HUES48 (cell line): ENCODE measurements at regions not wholly inside any gene's neighbourhood (a gene's known extent, or its start where the extent isn't known, plus 50 kb on each side); places are given as distances from the start of the nearest gene placed in this dataset.

Experiments used
- H3K27ac ChIP-seq: one replicate; pipeline ENCODE4 v1.7.0; 2013; ENCODE audit warnings: low read depth, low read length, inconsistent platforms
- H3K27me3 ChIP-seq: 2 replicates; pipeline ENCODE4 v1.6.1; 2013; ENCODE audit warnings: mild to moderate bottlenecking, low read length; ENCODE audit not compliant: control insufficient read depth, insufficient read depth
- H3K36me3 ChIP-seq: 2 replicates; pipeline ENCODE4 v1.6.1; 2013; ENCODE audit warnings: low read length; ENCODE audit not compliant: control insufficient read depth, insufficient read depth
- H3K4me1 ChIP-seq: 2 replicates; pipeline ENCODE4 v1.6.1; 2013; ENCODE audit warnings: mild to moderate bottlenecking, low read length; ENCODE audit not compliant: control insufficient read depth, insufficient read depth
- H3K4me3 ChIP-seq: 2 replicates; pipeline ENCODE4 v1.5.1; 2013; ENCODE audit warnings: mild to moderate bottlenecking, low read depth, low read length
- H3K9ac ChIP-seq: 2 replicates; pipeline ENCODE4 v1.6.1; 2013; ENCODE audit warnings: mild to moderate bottlenecking, low read depth, low read length, moderate library complexity
- H3K9me3 ChIP-seq: 2 replicates; pipeline ENCODE4 v1.6.1; 2013; ENCODE audit warnings: low read length; ENCODE audit not compliant: control insufficient read depth, insufficient read depth

DNA sequence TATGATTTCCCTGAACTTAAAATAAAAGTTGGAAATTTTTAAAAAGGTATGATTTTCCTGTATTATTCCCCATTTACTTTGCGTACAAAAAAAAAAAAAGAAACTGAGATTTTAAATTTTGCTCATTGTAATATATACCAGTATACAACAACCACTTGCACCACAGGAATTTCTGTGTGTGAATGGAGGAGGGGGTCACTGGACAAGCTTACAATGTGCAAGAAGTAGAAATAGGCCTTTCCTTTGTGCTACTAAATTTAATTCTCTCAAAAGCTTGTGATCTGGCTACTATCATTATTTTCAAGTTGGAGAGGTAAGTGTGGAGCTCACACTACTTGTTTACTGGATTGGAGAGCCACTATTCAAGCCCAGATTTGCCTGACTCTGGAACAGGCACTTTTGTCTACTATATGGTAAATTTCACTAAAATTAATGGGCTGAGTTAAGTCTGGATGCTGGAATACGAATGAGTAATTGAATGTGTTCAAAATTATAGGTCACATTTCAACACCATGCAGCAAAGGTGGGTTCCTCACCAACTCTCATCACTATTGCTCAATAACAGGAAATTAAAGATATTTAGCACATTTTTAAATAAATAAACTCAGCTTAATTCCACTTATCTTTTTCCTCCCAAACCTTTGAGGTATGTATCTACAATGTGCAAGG is 148.0 kb upstream of the MBNL1 start:
- Histone ChIP-seq H3K4me3 (no peak overlapping the region), H3K4me1 (no peaks in the 10 kb centered on the region), H3K9ac (no peak overlapping the region), H3K36me3 (no peaks in the 10 kb centered on the region), H3K27me3 (no peaks in the 10 kb centered on the region), H3K27ac (no peak overlapping the region), H3K9me3 (no peaks in the 10 kb centered on the region)

DNA sequence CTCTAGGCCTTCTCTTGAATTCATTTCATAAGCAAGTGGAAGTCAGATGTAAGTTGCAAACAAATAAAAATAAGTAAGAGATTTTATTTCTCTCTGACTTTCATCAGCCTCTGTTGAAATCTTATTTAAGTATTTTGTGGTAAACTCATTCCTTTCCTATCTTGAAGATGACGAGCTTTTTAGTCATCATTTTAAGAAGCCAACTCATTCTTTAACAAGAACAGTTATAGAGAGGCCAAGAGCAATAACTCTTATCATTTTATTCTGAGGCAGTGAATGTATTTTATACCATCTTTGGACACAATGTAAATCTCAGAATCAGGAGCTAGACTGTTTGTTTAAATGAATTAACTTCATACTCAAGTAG is 147.5 kb upstream of the MBNL1 start:
- H3K4me3 ChIP-seq = no peak overlapping the region
- H3K27ac ChIP-seq = no peak overlapping the region
- no peaks in the 10 kb centered on the region for H3K4me1 ChIP-seq
- no peaks in the 10 kb centered on the region for H3K36me3 ChIP-seq
- no peaks in the 10 kb centered on the region for H3K27me3 ChIP-seq
- no peaks in the 10 kb centered on the region for H3K9me3 ChIP-seq
- H3K9ac ChIP-seq = no peak overlapping the region

DNA sequence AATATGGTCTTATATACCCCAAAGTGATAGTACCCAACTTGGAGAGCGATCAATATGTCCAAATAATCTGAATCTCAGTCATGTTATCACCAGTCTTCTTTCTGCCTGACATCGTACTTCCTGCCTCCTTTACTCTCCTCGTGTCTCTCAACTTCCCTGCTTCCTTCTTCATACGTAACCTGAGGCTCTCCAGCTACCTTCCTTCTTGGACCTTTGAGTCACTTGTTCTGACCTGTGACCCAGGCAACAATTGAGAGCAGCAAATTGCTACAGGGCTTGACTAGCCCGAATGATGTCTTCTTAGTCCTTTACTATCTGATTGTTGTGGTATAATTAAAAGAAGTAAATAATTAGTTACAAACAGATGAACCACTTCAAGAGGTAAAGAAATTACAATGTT is 145.9 kb upstream of the MBNL1 start:
- Histone ChIP-seq H3K9ac (no peak overlapping the region), H3K27me3 (no peaks in the 10 kb centered on the region)

GRCh38 chr3:152123457-152123856 is 145.3 kb upstream of the MBNL1 start:
- Histone ChIP-seq H3K27me3 (no peaks in the 10 kb centered on the region), H3K4me1 (no peaks in the 10 kb centered on the region), H3K9me3 (no peaks in the 10 kb centered on the region), H3K9ac (no peak overlapping the region), H3K4me3 (no peak overlapping the region), H3K27ac (no peak overlapping the region), H3K36me3 (no peaks in the 10 kb centered on the region)

More for the DNA sequence above, 145.9 kb upstream of the MBNL1 start:
- Histone ChIP-seq H3K9me3 (no peaks in the 10 kb centered on the region), H3K27ac (no peak overlapping the region), H3K36me3 (no peaks in the 10 kb centered on the region), H3K4me3 (no peak overlapping the region), H3K4me1 (no peaks in the 10 kb centered on the region)

- Histone ChIP-seq H3K9me3 (no peaks in the 10 kb centered on the region), H3K27ac (no peak overlapping the region), H3K27me3 (no peaks in the 10 kb centered on the region), H3K4me3 (no peak overlapping the region), H3K9ac (no peak overlapping the region), H3K36me3 (no peaks in the 10 kb centered on the region), H3K4me1 (no peaks in the 10 kb centered on the region)
Observed at GRCh38 chr3:152126260-152126659, 142.5 kb upstream of the MBNL1 start.

DNA sequence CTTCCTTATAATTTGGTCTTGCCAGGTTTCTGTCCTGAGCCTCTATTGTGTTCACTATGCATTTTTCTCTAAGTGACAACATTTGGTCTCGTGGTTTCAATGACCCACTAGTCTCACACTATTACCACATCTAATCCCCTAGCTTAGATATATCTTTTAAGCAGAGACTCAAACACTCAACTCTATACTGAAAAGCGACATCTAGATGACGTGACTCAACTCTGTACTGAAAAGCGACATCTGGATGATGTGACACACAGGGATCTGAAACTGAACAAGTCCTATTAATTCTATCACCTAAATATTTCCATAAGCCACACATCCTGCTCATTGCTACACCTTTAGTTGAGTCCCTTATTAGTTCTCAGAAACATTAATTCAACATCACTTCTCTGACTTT is 141.7 kb upstream of the MBNL1 start:
- no peaks in the 10 kb centered on the region for H3K27me3 ChIP-seq
- H3K4me1 ChIP-seq = no peaks in the 10 kb centered on the region
- H3K36me3 ChIP-seq = no peaks in the 10 kb centered on the region
- H3K4me3 ChIP-seq = no peak overlapping the region
- no peak overlapping the region for H3K27ac ChIP-seq
- H3K9ac ChIP-seq = no peak overlapping the region
- H3K9me3 ChIP-seq = no peaks in the 10 kb centered on the region

DNA sequence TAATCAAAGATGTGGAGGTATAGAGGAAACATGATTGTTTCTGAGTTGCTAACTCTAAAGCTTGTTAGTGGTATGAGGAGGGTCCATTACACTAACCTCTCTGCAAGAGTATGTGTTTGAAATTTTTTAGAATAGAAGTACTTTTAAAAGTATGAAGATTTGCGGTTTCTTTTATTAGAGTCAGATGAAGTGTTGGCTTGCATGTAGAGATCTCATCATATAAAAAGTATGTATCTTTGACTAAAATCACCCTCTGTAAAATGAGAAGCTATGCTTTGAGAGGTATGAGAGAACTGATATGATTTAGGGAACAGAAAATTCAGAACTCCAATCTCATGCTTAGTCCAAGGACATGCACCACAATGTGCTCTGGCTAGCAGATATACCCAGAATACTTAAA is 140.4 kb upstream of the MBNL1 start:
- H3K9me3 ChIP-seq = no peaks in the 10 kb centered on the region
- no peaks in the 10 kb centered on the region for H3K36me3 ChIP-seq
- H3K9ac ChIP-seq = no peak overlapping the region
- no peaks in the 10 kb centered on the region for H3K27me3 ChIP-seq
- H3K4me1 ChIP-seq = no peaks in the 10 kb centered on the region
- H3K4me3 ChIP-seq = no peak overlapping the region
- no peak overlapping the region for H3K27ac ChIP-seq

DNA sequence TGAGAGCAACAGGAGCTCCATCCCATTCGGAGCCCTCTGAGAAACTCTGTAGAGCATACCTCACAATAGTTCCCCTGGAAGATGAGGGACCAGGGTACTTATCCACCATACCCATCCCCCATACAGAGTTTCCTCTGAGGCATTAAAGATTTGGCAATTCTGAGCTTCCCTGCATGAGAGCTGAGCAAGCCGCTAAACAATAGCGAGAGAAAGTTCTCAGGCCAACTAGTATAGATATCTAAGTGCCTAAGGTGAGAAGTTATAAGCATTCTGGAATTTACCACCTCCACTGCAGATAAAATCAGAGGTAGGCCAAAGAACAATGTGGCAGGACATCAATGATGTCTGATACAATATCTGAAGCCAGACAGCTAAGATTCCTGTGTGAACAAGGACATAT is 129.1 kb upstream of the MBNL1 start:
- Histone ChIP-seq H3K4me1 (no peaks in the 10 kb centered on the region), H3K27me3 (no peaks in the 10 kb centered on the region), H3K36me3 (no peaks in the 10 kb centered on the region), H3K9me3 (peaks cover 5% of the 10 kb centered on the region; the same call in 1 of the 2 replicates), H3K9ac (no peak overlapping the region), H3K4me3 (no peak overlapping the region), H3K27ac (no peak overlapping the region)

DNA sequence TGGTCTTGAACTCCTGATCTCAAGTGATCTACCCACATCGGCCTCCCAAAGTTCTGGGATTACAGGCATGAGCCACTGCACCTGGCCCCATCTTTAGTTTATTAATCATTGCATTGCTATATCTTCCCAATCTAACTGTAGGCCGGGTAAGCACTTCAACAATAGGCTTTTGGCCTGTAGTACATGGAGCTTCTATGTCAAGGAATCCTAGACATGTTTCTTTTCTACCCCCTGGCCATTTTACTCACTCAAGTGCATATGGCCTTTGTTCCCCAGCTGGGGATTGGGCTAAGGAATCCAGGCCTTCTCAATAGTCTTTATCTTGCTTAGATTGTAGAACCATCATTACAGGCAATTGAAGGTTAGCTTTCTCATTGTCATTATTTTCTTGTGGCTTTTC is 122.3 kb upstream of the MBNL1 start:
- Histone ChIP-seq H3K27me3 (no peaks in the 10 kb centered on the region), H3K9me3 (no peaks in the 10 kb centered on the region), H3K9ac (no peak overlapping the region), H3K27ac (no peak overlapping the region), H3K4me1 (peaks cover 14% of the 10 kb centered on the region), H3K4me3 (no peak overlapping the region), H3K36me3 (no peaks in the 10 kb centered on the region)

GRCh38 chr3:152147748-152148147 is 121.0 kb upstream of the MBNL1 start:
- Histone ChIP-seq H3K4me3 (no peak overlapping the region), H3K27ac (no peak overlapping the region), H3K9me3 (no peaks in the 10 kb centered on the region), H3K9ac (no peak overlapping the region), H3K36me3 (no peaks in the 10 kb centered on the region), H3K27me3 (no peaks in the 10 kb centered on the region), H3K4me1 (peaks cover 14% of the 10 kb centered on the region)

DNA sequence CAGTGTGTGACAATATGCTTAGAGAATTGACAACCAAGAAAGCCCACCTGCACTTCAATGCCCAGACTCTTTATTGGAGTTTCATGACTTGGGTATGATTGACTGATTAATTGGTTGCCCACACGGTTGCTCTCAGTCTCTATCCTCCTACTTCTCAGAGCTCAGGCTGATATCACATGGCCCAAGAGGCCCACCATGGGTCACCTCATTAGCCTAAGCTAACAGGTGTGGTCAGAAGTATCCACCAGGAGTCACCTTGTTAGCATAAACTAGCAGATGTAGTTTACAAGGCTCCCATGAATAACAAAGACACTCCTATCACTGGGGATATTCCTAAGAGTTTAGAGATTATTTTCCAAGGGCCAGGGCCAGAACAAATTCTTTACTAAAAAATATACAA is 120.2 kb upstream of the MBNL1 start:
- H3K4me1 ChIP-seq = peaks cover 14% of the 10 kb centered on the region
- no peaks in the 10 kb centered on the region for H3K9me3 ChIP-seq
- no peak overlapping the region for H3K4me3 ChIP-seq
- H3K36me3 ChIP-seq = no peaks in the 10 kb centered on the region
- no peak overlapping the region for H3K27ac ChIP-seq
- no peaks in the 10 kb centered on the region for H3K27me3 ChIP-seq
- H3K9ac ChIP-seq = no peak overlapping the region

DNA sequence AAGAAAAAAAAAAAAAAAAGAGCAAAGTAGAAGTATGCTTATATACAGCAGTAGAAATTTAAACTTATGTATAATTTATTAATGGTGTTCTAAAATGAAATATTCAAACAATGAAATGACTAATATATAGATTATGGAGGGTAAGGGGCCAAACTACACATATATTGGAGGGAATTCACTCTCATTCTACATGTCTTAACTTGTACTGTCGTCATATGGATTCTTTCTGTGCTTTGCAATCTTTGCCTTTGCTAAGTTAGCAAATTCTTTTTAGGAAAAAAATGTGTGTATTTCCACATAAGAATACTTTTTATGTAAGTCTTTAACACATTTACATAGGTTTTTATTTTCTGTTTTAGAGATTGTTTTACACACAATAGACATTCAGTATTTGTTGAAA is 118.9 kb upstream of the MBNL1 start:
- Histone ChIP-seq H3K27me3 (no peaks in the 10 kb centered on the region), H3K4me1 (peaks cover 14% of the 10 kb centered on the region), H3K9me3 (no peaks in the 10 kb centered on the region), H3K4me3 (no peak overlapping the region), H3K27ac (no peak overlapping the region), H3K9ac (no peak overlapping the region), H3K36me3 (no peaks in the 10 kb centered on the region)
